LNCAP (cell line): ENCODE measurements at regions not wholly inside any gene's neighbourhood (a gene's known extent, or its start where the extent isn't known, plus 50 kb on each side); places are given as distances from the start of the nearest gene placed in this dataset.

Experiments
- TF ChIP-seq, protein P1 (sequence below): fragments of 450-650 bp; IDR thresholded peaks from 2 replicates; pipeline ENCODE4 v1.5.1; 2017; ENCODE audit warnings: mild to moderate bottlenecking

DNA sequence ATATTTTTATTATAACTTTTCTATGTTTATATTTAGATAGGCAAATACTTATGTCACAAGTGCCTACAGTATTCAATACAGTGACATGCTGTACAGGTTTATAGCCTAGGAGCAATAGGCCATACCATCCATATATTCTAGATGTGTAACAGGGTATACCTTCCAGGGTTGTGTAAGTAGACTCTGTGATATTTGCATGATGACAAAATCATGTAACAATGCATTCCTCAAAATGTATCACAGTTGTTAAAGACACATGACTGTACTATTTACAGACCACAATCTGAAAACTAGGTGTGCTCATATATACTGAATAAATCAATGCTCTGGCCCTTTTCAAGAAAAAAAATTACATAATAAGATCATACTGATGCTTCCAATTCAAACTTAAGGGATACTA is 433.2 kb upstream of the RGPD4 start:
- TF ChIP-seq, protein P1, sequence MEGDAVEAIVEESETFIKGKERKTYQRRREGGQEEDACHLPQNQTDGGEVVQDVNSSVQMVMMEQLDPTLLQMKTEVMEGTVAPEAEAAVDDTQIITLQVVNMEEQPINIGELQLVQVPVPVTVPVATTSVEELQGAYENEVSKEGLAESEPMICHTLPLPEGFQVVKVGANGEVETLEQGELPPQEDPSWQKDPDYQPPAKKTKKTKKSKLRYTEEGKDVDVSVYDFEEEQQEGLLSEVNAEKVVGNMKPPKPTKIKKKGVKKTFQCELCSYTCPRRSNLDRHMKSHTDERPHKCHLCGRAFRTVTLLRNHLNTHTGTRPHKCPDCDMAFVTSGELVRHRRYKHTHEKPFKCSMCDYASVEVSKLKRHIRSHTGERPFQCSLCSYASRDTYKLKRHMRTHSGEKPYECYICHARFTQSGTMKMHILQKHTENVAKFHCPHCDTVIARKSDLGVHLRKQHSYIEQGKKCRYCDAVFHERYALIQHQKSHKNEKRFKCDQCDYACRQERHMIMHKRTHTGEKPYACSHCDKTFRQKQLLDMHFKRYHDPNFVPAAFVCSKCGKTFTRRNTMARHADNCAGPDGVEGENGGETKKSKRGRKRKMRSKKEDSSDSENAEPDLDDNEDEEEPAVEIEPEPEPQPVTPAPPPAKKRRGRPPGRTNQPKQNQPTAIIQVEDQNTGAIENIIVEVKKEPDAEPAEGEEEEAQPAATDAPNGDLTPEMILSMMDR: no peak

DNA sequence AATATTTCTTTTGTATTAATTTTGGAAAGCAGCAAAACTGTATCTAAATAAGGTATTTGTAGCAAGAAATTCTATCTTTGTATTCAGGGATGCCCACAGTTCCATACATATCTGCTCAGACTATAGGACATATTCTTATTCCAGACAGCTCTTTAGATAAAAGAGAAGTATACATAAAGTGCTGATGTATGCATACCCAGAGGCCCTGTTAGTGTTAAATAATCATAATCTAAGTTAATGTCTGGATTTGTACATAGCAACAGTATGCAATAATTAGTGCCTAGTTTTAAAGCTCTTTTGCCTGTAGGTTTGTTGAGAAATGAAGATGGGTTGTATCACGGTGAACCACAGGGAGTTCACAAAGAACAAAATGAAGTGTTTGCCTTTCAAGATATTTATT is 428.0 kb upstream of the RGPD4 start:
- TF ChIP-seq, protein P1: no peak

DNA sequence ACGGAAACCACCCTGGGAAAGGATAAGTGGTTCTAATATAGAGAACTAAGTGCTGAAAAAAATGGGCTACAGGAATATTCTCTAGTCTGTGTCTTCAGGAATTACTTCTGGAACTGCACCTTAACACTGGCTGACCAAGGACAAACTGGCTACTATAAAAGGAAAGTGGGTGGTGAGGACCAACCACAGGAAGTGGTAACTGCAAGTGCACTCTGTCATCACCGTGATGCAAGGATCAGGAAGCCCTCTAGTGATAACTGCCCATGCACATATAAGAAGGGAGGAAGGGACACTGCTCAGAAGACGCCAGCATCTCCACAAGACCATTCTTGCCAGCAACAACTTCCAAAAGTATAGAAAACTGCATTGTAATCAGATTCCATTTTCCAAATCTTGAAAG is 424.4 kb upstream of the RGPD4 start:
- TF ChIP-seq, protein P1: no peak

DNA sequence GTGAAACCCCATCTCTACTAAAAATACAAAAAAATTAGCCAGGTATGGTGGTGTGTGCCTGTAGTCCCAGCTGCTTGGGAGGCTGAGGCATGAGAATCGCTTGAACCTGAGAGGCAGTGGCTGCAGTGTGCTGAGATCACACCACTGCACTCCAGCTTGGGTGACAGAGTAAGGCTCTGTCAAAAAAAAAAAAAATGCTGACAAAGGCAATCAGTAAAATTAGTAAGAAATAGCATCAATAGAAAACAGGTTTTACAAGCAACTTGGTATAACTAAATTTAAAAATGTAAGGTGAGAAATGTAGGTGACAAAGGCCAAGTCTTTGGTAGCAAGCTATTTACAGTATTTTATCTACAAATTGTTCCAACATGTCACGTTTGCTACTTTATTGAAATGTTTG is 421.4 kb upstream of the RGPD4 start:
- TF ChIP-seq, protein P1: no peak

DNA sequence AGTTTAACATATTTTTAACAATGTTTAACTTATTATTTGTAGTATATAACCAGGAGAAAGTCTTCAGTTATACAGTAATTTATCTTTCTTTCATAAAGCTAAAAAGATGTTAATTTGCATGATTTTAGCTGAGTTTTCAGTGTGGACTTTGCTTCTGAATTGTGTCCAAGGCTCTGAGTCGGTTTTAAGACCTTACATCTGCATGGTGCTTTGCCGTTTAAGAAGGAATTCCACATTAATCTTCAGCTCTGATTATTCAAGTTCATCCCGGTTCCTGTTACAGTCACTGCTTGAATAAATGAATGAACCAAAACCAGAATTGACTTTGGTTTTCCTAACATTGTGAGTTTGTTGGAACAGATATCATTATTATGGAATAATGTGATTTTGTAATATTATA is 419.7 kb upstream of the RGPD4 start:
- TF ChIP-seq, protein P1: no peak

DNA sequence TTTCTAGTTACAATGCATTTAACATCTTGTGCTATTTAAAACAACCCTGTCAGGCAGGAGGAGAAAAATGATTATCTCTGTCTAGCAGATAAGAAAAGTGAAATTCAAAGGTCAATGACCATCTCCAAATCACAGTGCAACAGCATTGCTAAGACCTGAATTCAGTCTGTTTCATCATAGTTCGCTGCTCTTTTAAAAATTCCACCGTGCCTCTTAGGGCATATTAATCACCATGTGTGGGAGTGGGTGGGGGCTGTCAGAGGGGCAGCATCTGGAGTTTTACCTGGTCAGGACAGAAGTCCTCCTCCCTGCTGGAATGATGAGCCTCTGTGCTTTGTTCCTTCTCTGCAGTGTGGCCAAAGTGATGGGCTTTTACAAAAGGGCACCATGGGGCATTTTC is 418.7 kb upstream of the RGPD4 start:
- TF ChIP-seq, protein P1: no peak

DNA sequence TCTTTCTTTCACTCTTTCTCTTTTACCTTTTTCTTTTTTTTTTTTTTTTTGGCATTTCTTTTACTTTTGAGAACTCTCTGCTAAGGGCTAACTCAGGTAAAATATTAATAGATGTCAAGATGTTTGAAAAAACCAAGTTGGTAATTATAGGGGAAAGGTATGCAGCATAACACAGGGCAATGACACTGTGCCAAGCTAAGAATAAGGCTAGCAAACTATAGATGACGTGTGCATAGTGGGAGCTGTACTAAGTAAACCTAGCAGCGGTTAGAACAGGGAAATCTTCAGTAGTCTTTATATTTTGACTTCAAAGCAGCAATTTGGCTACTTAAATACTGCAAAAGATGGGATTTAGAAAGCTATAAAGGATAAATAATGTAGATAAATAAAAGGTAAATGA is 415.4 kb upstream of the RGPD4 start:
- TF ChIP-seq, protein P1: no peak

DNA sequence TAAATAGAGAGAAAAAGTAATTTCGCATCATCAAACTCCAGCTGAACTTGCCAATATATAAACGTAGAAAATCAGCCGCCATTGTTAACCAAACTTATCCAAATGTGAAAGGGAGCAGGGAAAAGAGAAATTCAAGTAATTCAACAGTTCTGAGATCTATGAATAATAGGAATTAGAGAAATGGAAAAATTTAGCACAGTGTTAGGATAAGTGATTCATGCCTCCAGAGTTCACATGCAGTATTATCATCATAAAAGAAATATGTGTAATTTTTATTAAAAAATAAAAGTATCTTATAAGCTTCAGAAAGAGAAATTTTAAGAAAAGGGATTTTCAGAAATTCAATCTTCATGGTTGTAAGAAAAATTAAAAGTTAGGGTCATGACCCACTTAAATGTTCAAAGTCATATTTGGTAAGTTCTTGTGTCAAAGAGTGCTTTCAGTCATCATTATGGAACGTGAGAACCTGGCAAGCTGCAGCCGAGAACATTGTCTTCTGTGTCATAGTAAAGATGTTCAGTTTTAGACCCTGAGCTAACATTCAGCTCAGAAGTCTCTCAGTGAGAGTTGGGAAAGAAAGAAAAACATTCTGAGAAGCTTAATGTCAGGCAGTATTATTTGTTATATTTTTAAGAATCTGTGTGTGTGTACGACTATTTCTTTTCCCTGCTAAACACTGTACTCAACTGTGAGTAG is 414.3 kb upstream of the RGPD4 start:
- TF ChIP-seq, protein P1: no peak
